K562 (cell line): ENCODE measurements at regions not wholly inside any gene's neighbourhood (a gene's known extent, or its start where the extent isn't known, plus 50 kb on each side); places are given as distances from the start of the nearest gene placed in this dataset.

Source experiments
- ATAC-seq: fragments of 200-7000 bp; cut with Tn5 transposase; 3 replicates; pipeline ENCODE4 v1.9.1; 2020; ENCODE audit warnings: moderate library complexity
- BruUV-seq: library from RNA; stranded (reverse); fragments of 400-500 nt; replicated peaks from 2 replicates; lab custom pipeline; 2021; lab: Mats Ljungman, UMichigan
- CTCF ChIA-PET: fragments of 300-600 bp; formaldehyde crosslinking; extraction: SDS; loops from one replicate; lab custom pipeline; 2021; ENCODE audit warnings: low intra/inter-chr PET ratio; lab: Yijun Ruan, JAX
- POLR2A ChIA-PET: fragments of 300-600, 350-650 bp; sonication (Branson Sonifier 250); formaldehyde crosslinking; extraction: SDS; loops from one replicate; lab custom pipeline; 2021; ENCODE audit warnings: antibody characterized with exemption, inconsistent platforms; lab: Yijun Ruan, JAX
- DNase-seq, 4 experiments: peaks; one replicate each; pipeline versions ENCODE4 v3.0.0 to v3.0.0-alpha.2; 2011 to 2018; ENCODE audit warnings: low spot score in 3 of 4, mixed read lengths in 3 of 4; ENCODE audit errors: extremely low read depth in 1 of 4
- FAIRE-seq: peaks from 2 replicates; lab custom pipeline; 2011; peaks lifted over from hg19 to GRCh38; lab: Jason Lieb, UNC
- H2AFZ ChIP-seq: 2 replicates; pipeline ENCODE4 v1.6.0; 2011; ENCODE audit warnings: low read depth, low read length, control low read depth, inconsistent platforms
- H3K27ac ChIP-seq: fragments of 200-600 bp; 3 replicates; pipeline ENCODE4 v1.8.0; 2011; ENCODE audit warnings: low read depth, mild to moderate bottlenecking, control low read depth, inconsistent platforms, low read length, moderate library complexity, mixed read lengths; ENCODE audit errors: extremely low read depth
- H3K27me3 ChIP-seq, 2 experiments: fragments of 300-600 bp in 1 of 2; 2 replicates in 1 of 2; 3 replicates in 1 of 2; pipeline versions ENCODE4 v1.6.0 to v1.8.0; 2011; ENCODE audit warnings: inconsistent platforms in 2 of 2, low read length in 2 of 2, mild to moderate bottlenecking in 1 of 2, mixed read lengths in 1 of 2, moderate library complexity in 1 of 2; ENCODE audit not compliant: control insufficient read depth in 2 of 2, insufficient read depth in 2 of 2
- H3K36me3 ChIP-seq: fragments of 300-600 bp; 3 replicates; pipeline ENCODE4 v1.8.0; 2011; ENCODE audit warnings: mild to moderate bottlenecking, low read length, inconsistent platforms; ENCODE audit not compliant: control insufficient read depth, insufficient read depth
- H3K4me1 ChIP-seq, 2 experiments: fragments of 200-600 bp in 1 of 2; replicated peaks in 1 of 2; 2 replicates in 1 of 2; 3 replicates in 1 of 2; pipeline versions ENCODE4 v1.5.1 to v1.8.0; 2011; ENCODE audit warnings: inconsistent platforms in 2 of 2, low read length in 2 of 2, mild to moderate bottlenecking in 1 of 2, mixed read lengths in 1 of 2, moderate library complexity in 1 of 2; ENCODE audit not compliant: control insufficient read depth in 2 of 2, insufficient read depth in 2 of 2
- H3K4me2 ChIP-seq: 2 replicates; pipeline ENCODE4 v1.6.1; 2011; ENCODE audit warnings: low read length, control low read depth, inconsistent platforms, mixed read lengths; ENCODE audit not compliant: insufficient read depth
- H3K4me3 ChIP-seq: fragments of 200-600 bp; sonication (generic), shearing (Covaris generic); 2 replicates; pipeline ENCODE4 v1.5.1; 2016; ENCODE audit warnings: control low read depth, inconsistent platforms
- H3K79me2 ChIP-seq: fragments of 200-600 bp; 3 replicates; pipeline ENCODE4 v1.8.0; 2011; ENCODE audit warnings: low read length, inconsistent platforms; ENCODE audit not compliant: control insufficient read depth, insufficient read depth
- H3K9ac ChIP-seq, 2 experiments: 2 replicates each; pipeline versions ENCODE4 v1.6.0 to v1.6.1; 2011; ENCODE audit warnings: low read depth in 2 of 2, low read length in 2 of 2, control low read depth in 1 of 2, inconsistent platforms in 1 of 2, mild to moderate bottlenecking in 1 of 2, mixed read lengths in 1 of 2; ENCODE audit not compliant: insufficient read depth in 1 of 2
- H3K9me1 ChIP-seq: one replicate; pipeline ENCODE4 v1.6.0; 2011; ENCODE audit warnings: inconsistent platforms, mild to moderate bottlenecking, low read length, moderate library complexity; ENCODE audit not compliant: control insufficient read depth, insufficient read depth
- H3K9me3 ChIP-seq: replicated peaks from 2 replicates; pipeline ENCODE4 v1.5.1; 2011; ENCODE audit warnings: low read depth, low read length, inconsistent platforms; ENCODE audit not compliant: control insufficient read depth, insufficient read depth
- H4K20me1 ChIP-seq: replicated peaks from 2 replicates; pipeline ENCODE4 v1.6.1; 2011; ENCODE audit warnings: low read length, inconsistent platforms, mixed read lengths; ENCODE audit not compliant: control insufficient read depth, insufficient read depth
- BRCA1 ChIP-seq, 2 experiments: fragments of 450-650 bp in 1 of 2; sonication (generic) in 1 of 2; formaldehyde crosslinking in 1 of 2; IDR thresholded peaks; 2 replicates each; pipeline versions ENCODE4 v1.5.0 to v1.6.1; 2017 to 2020; ENCODE audit warnings: mild to moderate bottlenecking in 1 of 2, missing genetic modification reagents in 1 of 2
- CBX8 ChIP-seq: fragments of 200-600 bp; sonication (generic); IDR thresholded peaks from 2 replicates; pipeline ENCODE4 v1.6.1; 2012; ENCODE audit warnings: borderline replicate concordance, mixed run types, low read depth, mild to moderate bottlenecking, moderate library complexity, mixed read lengths, low read length, control low read depth, inconsistent platforms; ENCODE audit not compliant: poor library complexity, severe bottlenecking; ENCODE audit errors: extremely low read depth
- HIVEP1 ChIP-seq: fragments of 250-450 bp; sonication (Bioruptor Pico); IDR thresholded peaks from 2 replicates; pipeline ENCODE4 v1.4.0; 2020; ENCODE audit warnings: mild to moderate bottlenecking
- MAX ChIP-seq: sonication (generic); formaldehyde crosslinking; IDR thresholded peaks from 2 replicates; pipeline ENCODE4 v1.9.0; 2022; ENCODE audit warnings: mild to moderate bottlenecking, missing genetic modification reagents
- SMAD2 ChIP-seq: fragments of 150-350 bp; IDR thresholded peaks from 2 replicates; pipeline ENCODE4 v1.6.1; 2014; ENCODE audit warnings: low read depth, mild to moderate bottlenecking, low read length
- TEAD2 ChIP-seq: fragments of 450-650 bp; IDR thresholded peaks from 2 replicates; pipeline ENCODE4 v1.6.1; 2016; ENCODE audit warnings: missing genetic modification characterization, control low read depth, missing compliant biosample characterization
- TFAP4 ChIP-seq: sonication (generic); formaldehyde crosslinking; IDR thresholded peaks from 2 replicates; pipeline ENCODE4 v1.8.0; 2022; ENCODE audit warnings: missing genetic modification reagents, mild to moderate bottlenecking, moderate library complexity, borderline replicate concordance
- WGBS: fragments of 100-300 bp; shearing (Covaris generic); methylation state at CpG from one replicate; pipeline ENCODE4 v1.1.6; 2016; ENCODE audit warnings: low coverage, mixed read lengths; ENCODE audit not compliant: insufficient coverage; ENCODE audit errors: missing lambda C conversion rate; 5-methylcytosine and 5-hydroxymethylcytosine counted together
- in situ Hi-C: fragments of 300-500 bp; cut with MboI; formaldehyde crosslinking; loops from 4 replicates; pipeline ENCODE4 v1.15.0; 2018; ENCODE audit warnings: inconsistent platforms, mixed read lengths
- intact Hi-C: fragments of 100-400 bp; cut with micrococcal nuclease; formaldehyde crosslinking; loops from 2 replicates; pipeline ENCODE4 v1.14.2; 2022

GRCh38 chr1:60747353-60747752 lies 335.0 kb upstream of the NFIA start:
- Histone ChIP-seq H3K27ac (no peak overlapping the region), H3K4me1 (no peaks in the 10 kb centered on the region), H3K79me2 (no peaks in the 10 kb centered on the region), H3K36me3 (no peaks in the 10 kb centered on the region), H3K27me3 (no peaks in the 10 kb centered on the region), H3K9me1 (no peaks in the 10 kb centered on the region), H3K9ac (no peak overlapping the region), H3K4me3 (no peak overlapping the region), H3K9me3 (no peaks in the 10 kb centered on the region), H3K4me2 (no peak overlapping the region), H2AFZ (no peak overlapping the region), H4K20me1 (no peaks in the 10 kb centered on the region)
- 4% methylated on average over 5 of the region's 5 CpGs for WGBS
- DNase-seq (no peak), ATAC-seq (no peak), FAIRE-seq (no peak)
- ChIA-PET CTCF (no interaction called here), POLR2A (no interaction called here)
- intact Hi-C loops (no loop called here), in situ Hi-C loops (no loop called here)
- no TSS peak for BruUV-seq
- TF ChIP-seq MAX (CRISPR knock-in tag), result no peak
- no peak for TF ChIP-seq TEAD2 (tag)
- TF ChIP-seq HIVEP1 (CRISPR knock-in tag), result no peak
- TF ChIP-seq SMAD2, result no peak

GRCh38 chr1:60746278-60746791 lies 336.0 kb upstream of the NFIA start:
- ATAC-seq, result no peak
- Histone ChIP-seq H3K9me3 (no peaks in the 10 kb centered on the region), H3K79me2 (no peaks in the 10 kb centered on the region), H4K20me1 (no peaks in the 10 kb centered on the region), H3K4me2 (no peak overlapping the region), H3K9me1 (no peaks in the 10 kb centered on the region), H3K27me3 (no peaks in the 10 kb centered on the region), H3K4me3 (no peak overlapping the region), H3K9ac (no peak overlapping the region), H2AFZ (no peak overlapping the region), H3K36me3 (no peaks in the 10 kb centered on the region), H3K27ac (no peak overlapping the region), H3K4me1 (no peaks in the 10 kb centered on the region)
- ChIA-PET POLR2A (interaction anchor here (0.6 kb wide), 1 partner anchor 287 kb away, joined by 4 read pairs; no protein-coding TSS in a partner anchor), CTCF (no interaction called here)
- TF ChIP-seq BRCA1 (IDR thresholded peaks at IDR 0.05), result no peak
- no peak for TF ChIP-seq BRCA1 (CRISPR knock-in tag; IDR thresholded peaks at IDR 0.05)
- no peak for TF ChIP-seq CBX8
- TF ChIP-seq TFAP4, result no peak
- FAIRE-seq, result no peak
- in situ Hi-C loops, result no loop called here
- DNase-seq, result no peak
- intact Hi-C loops, result no loop called here
- WGBS, result under 1% methylated on average over 13 of the region's 13 CpGs
- no TSS peak for BruUV-seq
